GM06990 (cell line): ENCODE measurements at regions not wholly inside any gene's neighbourhood (a gene's known extent, or its start where the extent isn't known, plus 50 kb on each side); places are given as distances from the start of the nearest gene placed in this dataset.

Experiments used
- DNase-seq: peaks from one replicate; pipeline ENCODE4 v3.0.0-alpha.2; 2011; ENCODE audit not compliant: insufficient read length; ENCODE audit errors: extremely low read depth
- H3K27me3 ChIP-seq: replicated peaks from 2 replicates; pipeline ENCODE4 v1.6.0; 2011; ENCODE audit warnings: low read length; ENCODE audit not compliant: control insufficient read depth, insufficient read depth
- H3K36me3 ChIP-seq: 2 replicates; pipeline ENCODE4 v1.5.1; 2011; ENCODE audit warnings: low read length; ENCODE audit not compliant: control insufficient read depth, insufficient read depth
- H3K4me3 ChIP-seq: replicated peaks from 2 replicates; pipeline ENCODE4 v1.5.1; 2011; ENCODE audit warnings: low read depth, mild to moderate bottlenecking, control low read depth, low read length
- TF ChIP-seq, protein P1 (sequence below): IDR thresholded peaks from 2 replicates; pipeline ENCODE4 v1.5.1; 2011; ENCODE audit warnings: low read length, control low read depth, mild to moderate bottlenecking, inconsistent platforms; ENCODE audit not compliant: insufficient read depth, poor library complexity, severe bottlenecking

- no peaks in the 10 kb centered on the region for H3K36me3 ChIP-seq
- DNase-seq: no peak
- H3K4me3 ChIP-seq: no peak overlapping the region
- no peaks in the 10 kb centered on the region for H3K27me3 ChIP-seq
- TF ChIP-seq, protein P1, sequence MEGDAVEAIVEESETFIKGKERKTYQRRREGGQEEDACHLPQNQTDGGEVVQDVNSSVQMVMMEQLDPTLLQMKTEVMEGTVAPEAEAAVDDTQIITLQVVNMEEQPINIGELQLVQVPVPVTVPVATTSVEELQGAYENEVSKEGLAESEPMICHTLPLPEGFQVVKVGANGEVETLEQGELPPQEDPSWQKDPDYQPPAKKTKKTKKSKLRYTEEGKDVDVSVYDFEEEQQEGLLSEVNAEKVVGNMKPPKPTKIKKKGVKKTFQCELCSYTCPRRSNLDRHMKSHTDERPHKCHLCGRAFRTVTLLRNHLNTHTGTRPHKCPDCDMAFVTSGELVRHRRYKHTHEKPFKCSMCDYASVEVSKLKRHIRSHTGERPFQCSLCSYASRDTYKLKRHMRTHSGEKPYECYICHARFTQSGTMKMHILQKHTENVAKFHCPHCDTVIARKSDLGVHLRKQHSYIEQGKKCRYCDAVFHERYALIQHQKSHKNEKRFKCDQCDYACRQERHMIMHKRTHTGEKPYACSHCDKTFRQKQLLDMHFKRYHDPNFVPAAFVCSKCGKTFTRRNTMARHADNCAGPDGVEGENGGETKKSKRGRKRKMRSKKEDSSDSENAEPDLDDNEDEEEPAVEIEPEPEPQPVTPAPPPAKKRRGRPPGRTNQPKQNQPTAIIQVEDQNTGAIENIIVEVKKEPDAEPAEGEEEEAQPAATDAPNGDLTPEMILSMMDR: no peak
Measured at GRCh38 chr1:192100686-192101468, 57.4 kb upstream of the RGS18 start.

DNA sequence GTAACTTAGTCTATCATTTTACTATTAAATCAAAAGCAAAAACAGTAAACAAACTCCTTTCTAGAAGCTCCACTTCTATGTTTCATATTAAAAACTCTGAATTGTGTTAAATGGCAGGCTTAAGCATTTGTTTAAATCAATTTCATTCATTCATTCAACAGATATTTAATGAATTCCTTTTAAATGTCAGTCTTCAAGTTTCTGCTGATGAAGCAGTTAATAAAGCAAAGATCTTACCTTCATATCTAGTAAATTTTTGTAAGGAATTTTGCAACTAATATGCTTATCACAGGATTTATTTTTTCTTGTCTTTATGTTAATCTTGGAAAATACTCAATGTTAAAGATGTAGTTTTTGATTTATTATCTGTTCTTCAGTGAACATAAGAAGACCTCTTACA, 54.1 kb upstream of the RGS18 start:
- no peaks in the 10 kb centered on the region; the same call in 1 of the 2 replicates for H3K27me3 ChIP-seq
- TF ChIP-seq, protein P1: no peak

DNA sequence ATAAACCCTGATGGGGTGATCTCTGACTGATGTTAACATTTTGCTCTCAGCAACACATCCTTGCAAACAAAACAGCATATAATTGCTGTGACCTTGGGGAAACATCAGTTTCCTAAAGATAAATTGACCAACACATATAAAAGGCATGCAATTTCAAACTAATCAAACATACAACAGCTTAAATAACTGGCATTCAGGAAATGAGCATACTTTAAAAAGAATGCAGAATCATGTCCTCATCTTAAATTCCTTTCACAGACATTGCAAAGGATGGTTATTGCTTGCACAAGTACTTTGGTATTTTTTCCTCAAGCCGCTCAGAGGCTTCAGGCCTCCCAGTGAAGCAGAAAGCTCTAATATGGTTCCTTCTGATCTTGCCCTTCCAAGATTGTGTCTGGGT, 53.4 kb upstream of the RGS18 start:
- TF ChIP-seq, protein P1: no peak
- H3K36me3 ChIP-seq: no peaks in the 10 kb centered on the region
- DNase-seq: no peak
- H3K4me3 ChIP-seq: no peak overlapping the region
- no peaks in the 10 kb centered on the region; the same call in 1 of the 2 replicates for H3K27me3 ChIP-seq

More for the DNA sequence above, 54.1 kb upstream of the RGS18 start:
- Histone ChIP-seq H3K36me3 (no peaks in the 10 kb centered on the region), H3K4me3 (no peak overlapping the region)
- DNase-seq: no peak

GRCh38 chr1:192108161-192108560, 50.1 kb upstream of the RGS18 start:
- Histone ChIP-seq H3K4me3 (no peak overlapping the region), H3K36me3 (no peaks in the 10 kb centered on the region), H3K27me3 (no peaks in the 10 kb centered on the region; the same call in 1 of the 2 replicates)
- TF ChIP-seq, protein P1: no peak
- DNase-seq: no peak
